HG02588 (cell line): ENCODE measurements at regions not wholly inside any gene's neighbourhood (a gene's known extent, or its start where the extent isn't known, plus 50 kb on each side); places are given as distances from the start of the nearest gene placed in this dataset.
"Not testable (repeated sequence)": the region's sequence is repeated elsewhere in the genome, so short reads cannot be mapped to it uniquely, and the experiment has no call there.

Experiments used
- ATAC-seq: cut with Tn5 transposase; IDR thresholded peaks from one replicate; pipeline ENCODE4 v1.9.1; 2021; ENCODE audit warnings: mild to moderate bottlenecking, moderate library complexity; ENCODE audit not compliant: unreplicated experiment

DNA sequence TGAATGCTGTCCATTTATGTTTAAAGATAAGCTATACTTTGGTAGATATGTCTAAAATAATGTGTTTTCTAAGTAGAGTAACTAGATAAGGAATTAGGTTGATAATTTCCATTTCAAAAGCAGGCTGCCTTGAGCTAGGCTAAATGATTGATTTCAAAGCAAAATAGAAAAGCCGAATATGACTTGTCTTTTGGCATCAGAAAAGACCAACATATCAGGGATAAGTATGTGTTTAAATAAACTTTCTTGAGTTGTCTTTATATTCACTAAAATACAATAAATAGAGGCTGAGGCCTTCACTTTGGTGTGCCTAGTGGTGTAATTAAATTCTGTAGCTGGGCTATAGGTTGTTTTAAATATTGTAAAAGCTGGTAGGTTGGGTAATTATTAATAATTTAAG is 569.0 kb downstream of the TAF11L14 start:
- no peak for ATAC-seq

DNA sequence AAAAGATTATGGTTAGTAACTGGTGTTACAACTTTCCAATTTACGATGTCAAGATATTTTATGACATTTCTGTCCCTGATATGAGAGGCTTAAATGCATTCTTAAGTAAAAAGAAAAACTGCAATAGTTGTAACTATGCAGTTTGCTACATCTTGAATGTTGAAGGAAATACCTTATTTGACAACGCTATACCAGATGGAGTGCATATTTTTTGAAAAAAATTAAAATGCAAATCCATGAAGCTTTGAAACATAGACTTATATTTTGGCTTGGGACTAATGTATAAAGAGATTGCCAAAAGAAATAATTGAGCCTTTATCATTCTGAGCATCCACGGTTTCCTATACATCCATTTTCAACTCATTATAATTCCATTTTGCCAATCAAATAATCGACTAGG is 579.4 kb downstream of the TAF11L14 start:
- ATAC-seq: no peak

DNA sequence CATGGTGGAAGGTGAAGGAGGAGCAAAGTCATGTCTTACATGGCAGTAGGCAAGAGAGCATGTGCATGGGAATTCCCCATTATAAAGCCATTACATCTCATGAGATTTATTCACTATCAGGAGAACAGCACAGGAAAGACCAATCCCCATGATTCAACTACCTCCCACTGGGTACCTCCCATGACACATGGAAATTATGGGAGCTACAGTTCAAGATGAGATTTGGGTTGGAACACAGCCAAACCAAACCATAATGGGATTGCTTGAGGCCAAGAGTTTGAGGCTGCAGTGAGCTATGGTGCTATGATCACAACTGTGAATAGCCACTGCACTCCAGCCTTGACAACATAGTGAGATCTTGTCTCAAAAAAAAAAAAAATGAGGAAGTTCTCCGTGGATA is 581.8 kb downstream of the TAF11L14 start:
- ATAC-seq: no peak

- no peak for ATAC-seq
These were observed 582.5 kb downstream of the TAF11L14 start for GRCh38 chr5:18216729-18217128.

DNA sequence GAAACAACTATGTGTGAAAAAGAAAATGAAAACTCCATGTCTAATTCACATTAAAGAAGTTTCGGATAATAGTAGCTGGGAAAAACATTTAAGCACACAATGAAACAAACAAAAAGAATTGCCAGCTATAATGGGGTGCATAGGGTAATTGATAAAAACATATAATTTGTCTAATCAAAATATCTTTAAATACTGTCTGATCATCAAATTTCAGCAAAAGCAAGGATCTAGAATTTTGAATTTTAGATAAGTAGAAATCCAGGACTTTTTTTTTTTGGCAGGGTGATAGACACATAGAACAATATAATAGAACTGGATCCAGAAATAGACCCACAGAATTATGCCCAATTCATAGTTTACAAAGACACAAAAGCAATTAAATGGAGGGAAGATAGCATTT is 585.0 kb downstream of the TAF11L14 start:
- ATAC-seq: no peak

DNA sequence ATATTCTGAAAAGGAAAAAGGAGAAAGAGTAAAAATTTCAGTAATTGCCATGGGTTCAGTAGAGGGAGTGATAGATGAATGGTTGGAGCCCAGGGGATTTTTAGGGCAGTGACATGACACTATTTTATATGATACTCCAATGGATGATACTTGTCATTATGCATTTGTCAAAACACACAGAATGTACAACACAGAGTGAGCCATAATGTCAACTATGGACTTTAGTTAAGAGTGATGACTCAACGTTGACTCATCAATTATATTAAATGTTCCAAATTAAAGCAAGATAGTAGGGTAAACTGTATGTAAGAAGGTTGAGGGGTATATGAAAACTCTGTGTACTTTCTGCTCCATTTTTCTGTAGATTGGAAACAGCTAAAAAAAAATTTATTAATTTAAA is 586.4 kb downstream of the TAF11L14 start:
- ATAC-seq: no peak

GRCh38 chr5:18236386-18236785 is 602.1 kb downstream of the TAF11L14 start:
- ATAC-seq: no peak

DNA sequence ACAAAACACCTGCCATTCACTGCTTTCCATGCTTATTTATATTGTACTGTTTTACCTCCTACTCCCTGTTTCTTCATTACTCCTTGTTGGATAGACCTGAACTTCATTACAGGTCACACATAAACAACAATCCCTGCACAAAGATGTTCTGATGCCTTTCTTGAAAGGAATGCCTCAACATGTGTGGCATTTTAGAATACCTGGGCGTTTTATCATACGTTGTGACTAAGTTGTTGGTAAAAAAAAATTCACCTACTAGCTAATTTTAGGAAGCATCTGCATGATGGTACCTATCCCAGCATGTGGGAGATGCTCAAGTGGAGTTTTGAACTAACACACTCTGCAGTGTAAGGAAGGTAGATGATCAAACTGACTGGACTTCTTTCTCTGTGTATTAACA is 604.1 kb downstream of the TAF11L14 start:
- ATAC-seq: no peak

GRCh38 chr5:18240971-18241370 is 606.7 kb downstream of the TAF11L14 start:
- ATAC-seq: no peak

DNA sequence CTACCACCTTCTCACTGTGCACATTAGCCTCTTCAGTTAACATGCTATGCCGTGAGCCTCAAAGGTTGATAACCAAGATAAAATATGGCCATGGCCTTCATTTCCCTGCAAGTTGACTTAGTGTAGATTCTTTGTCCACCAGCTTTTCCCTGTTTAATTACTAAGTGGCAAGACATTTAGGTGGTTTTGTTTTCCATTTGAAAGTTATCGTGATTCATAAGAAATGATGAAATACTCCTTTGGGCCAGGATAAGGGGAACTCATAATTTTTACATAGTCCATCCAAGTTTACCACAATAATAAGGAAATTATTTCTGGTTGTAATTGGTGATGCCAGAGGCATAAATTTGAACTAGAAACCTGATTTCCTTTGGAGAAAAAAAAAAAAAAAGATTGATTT is 609.6 kb downstream of the TAF11L14 start:
- ATAC-seq: no peak

DNA sequence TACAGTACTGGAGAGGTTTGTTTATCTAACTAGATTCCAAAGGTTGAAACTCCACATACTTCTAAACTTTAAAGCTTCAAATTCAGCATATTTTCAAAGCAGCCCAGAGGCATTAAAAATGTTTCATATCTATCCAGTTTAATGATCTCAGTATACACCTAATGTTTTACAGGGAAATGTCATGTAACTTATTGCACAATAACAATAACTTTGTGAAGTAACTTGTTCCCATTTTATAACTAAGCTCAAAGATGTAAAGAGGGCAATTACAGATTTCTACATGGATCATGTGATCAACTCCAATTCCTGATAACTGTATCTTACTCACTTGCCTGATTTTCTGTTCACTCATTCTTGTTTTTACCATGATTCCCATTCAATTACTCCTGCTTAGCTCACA is 610.0 kb downstream of the TAF11L14 start:
- ATAC-seq: no peak

GRCh38 chr5:18252559-18252958 is 618.3 kb downstream of the TAF11L14 start:
- ATAC-seq: no peak

DNA sequence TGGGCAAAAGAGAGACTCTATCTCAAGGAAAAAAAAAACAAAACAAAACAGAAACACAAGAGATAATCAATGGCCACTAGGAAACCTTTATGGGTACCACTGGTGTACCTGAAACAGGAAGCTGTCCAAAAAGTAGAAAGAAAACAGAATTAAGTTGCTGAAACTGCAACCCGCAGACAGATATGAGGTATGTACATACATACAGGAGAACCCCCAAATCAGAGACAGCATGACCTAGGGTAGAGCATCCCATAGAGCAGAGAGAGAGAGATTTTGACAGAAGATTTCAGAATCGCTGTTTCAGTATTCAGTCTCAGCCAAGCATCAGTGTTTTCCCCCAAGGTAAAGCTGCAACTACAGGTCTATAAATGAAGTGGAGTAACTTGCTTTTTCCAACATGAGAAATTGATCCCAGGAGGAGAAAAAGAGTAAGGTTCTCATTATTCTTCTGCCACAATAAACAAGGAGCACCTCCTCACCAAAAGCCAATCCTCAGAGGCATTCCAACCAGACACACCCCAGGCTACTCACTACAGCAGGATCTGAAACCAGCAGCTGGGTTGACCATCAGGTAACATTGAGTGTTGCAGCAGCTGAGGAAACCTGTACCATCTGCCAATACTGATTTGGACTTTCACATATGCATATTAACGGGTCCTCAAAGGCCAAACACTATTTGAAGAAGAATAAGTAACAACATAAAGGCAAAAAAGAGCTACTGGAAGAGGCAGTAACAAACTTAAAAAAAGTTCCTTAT is 630.0 kb downstream of the TAF11L14 start:
- no peak for ATAC-seq

- ATAC-seq: no peak
These were observed 636.5 kb downstream of the TAF11L14 start for GRCh38 chr5:18270635-18271338.

GRCh38 chr5:18276939-18277338 is 642.7 kb downstream of the TAF11L14 start:
- ATAC-seq: no peak

DNA sequence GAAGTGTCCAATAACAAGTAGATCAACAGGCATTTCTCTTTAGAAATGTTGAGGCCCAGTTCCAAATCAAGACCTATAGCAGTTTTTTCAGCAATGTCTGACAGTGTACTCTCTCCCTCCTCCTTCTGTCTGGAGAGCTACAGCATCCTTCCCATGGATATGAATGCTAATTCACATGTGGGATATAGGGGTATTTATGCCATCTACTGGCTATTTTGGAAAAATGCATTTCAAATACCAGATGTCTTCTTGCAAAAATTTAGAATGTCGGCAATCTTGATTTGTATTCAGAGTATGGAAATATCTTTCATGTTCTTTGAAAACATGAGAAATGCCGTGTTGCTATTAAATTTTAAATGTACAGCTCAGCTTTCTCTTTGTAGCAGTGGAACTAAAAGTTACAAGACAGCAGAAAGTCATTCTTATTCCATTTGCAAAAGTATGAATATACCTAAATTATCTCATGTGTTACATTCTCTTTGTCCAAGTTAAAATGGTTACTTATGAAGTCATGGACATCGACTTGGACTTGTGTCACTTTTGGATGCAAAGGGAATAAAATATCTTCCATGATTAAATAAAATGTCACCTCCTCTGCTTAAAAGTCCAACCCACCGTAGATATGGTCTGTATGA is 647.8 kb downstream of the TAF11L14 start:
- no peak for ATAC-seq

- no peak for ATAC-seq
These were observed 651.0 kb downstream of the TAF11L14 start for GRCh38 chr5:18285257-18285656.

- ATAC-seq: no peak
These were observed 657.9 kb downstream of the TAF11L14 start for GRCh38 chr5:18292146-18292545.

DNA sequence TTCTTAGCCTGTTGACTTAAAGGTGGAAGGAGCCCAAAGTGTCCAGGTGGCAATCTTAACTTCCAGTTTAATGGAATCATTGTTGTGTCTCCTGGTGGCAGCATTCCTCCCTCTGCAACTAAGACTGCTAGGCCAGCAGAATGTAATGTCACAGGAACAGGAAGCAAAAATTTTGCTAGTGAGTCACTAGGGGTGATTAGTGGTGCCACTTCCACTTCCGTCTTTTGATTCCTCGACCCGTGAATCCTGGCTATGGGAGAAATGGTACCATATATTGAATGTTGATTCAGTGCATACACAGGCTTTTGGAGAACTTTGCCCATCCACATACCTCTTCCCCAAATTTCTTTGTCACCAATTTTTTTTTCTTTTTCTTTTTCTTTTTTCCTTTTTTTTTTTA is 661.4 kb downstream of the TAF11L14 start:
- not testable (repeated sequence) for ATAC-seq

GRCh38 chr5:18299166-18299565 is 664.9 kb downstream of the TAF11L14 start:
- ATAC-seq: no peak

DNA sequence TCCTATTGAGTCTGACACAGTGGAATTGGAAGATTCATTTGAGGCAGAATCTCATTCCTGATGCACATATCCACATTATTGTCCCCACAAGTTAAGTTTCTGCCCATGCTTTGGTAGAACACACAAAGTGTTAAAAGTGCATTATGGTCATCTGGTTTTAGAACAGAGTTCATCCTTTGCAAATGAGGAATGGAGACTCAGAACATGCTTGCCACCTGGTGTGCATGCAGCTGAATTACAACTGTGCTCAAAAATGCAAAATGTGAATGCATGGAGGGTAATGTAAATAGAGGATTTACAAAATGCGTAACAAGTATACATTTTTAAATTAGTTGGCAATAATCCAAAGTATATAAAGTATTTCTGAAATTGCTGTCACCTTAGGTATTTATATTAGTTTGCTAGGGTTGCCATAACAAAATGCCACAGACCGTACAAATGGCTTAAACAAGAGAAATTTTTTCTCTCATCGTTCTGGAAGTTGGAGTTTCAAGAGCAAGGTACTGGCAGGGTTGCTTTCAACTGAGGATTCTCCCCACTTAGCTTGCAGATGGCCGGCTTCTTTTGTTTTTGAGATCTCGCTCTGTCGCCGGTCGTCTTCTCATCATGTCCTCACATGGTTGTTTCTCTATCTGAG is 671.1 kb downstream of the TAF11L14 start:
- peak; percentile 69 for ATAC-seq

DNA sequence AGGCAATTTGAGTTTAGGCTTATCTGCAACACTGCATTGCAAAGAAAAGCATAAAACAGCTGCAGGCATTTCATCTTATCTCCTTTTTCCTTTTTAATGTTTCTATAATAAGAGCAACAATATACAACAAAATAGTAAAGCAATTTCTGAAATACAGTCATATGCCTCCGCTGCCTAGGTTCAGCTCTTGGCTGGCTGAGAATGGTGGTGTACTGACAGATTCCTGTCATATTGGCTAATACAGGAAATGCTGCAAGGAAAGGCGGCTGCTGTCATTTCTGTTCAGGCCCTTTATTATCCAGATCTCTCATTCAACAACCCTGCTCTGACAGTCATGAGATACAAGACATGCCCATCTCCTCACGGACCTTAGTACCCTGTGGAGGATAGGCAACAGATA is 677.0 kb downstream of the TAF11L14 start:
- ATAC-seq: no peak
